ENCODE measurements at regions not wholly inside any gene's neighbourhood (a gene's known extent, or its start where the extent isn't known, plus 50 kb on each side); places are given as distances from the start of the nearest gene placed in this dataset.

DNA sequence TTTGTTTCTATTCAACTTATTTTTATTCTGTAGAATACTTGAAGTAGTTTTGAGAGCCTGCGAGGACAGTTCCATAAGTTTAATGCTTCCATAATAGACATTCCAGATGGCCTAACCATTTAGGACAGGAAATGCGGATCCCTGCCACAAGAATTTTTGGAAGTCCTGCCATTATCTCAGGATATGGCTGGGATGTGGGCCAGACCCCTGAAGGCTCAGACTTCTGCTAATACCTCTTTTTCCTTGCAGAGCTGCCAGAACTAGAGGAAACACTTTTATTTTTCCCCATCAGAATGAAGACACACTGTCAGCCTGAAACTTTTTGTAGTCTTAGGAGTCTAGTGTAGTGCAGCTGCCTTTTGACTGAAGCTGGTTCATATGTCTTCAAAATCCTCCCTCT lies 806.5 kb downstream of the TDRD15 start:
- intact Hi-C loops (cut with micrococcal nuclease) = no loop called here
- no peaks in the 10 kb centered on the region for H3K79me2 ChIP-seq (ENCODE audit: insufficient read depth, low read length)
- BruUV-seq (replicated peaks) = no TSS peak
- H3K9me2 ChIP-seq (ENCODE audit: insufficient read depth) = no peaks in the 10 kb centered on the region
- no peaks in the 10 kb centered on the region for H3K36me3 ChIP-seq (ENCODE audit: control insufficient read depth in 1 of 2, insufficient read depth in 2 of 2, low read length in 2 of 2)
- H3K27ac ChIP-seq (ENCODE audit: low read depth, low read length) = no peak overlapping the region
- H4K20me1 ChIP-seq (ENCODE audit: insufficient read depth) = no peaks in the 10 kb centered on the region
- ChIA-PET CTCF (no interaction called here), POLR2A (no interaction called here), RAD21 (ENCODE audit: low non-redundant PET in 1 of 2, low total read pairs in 2 of 2, uncharacterized antibody in 2 of 2, unreplicated experiment in 2 of 2) (no interaction called here)
- H3K9ac ChIP-seq (ENCODE audit: low read length) = no peak overlapping the region
- ATAC-seq (no peak), DNase-seq (ENCODE audit: low read depth, low spot score) (no peak)
- H3K4me1 ChIP-seq (ENCODE audit: control insufficient read depth in 1 of 2, insufficient read depth in 2 of 2, low read length in 2 of 2) = no peaks in the 10 kb centered on the region
- no peaks in the 10 kb centered on the region for H3K27me3 ChIP-seq (ENCODE audit: insufficient read depth, low read length)
- peaks cover 12 to 20% of the 10 kb centered on the region in 2 experiments; a peak in 2 of 4 replicates for H3K9me3 ChIP-seq (ENCODE audit: control insufficient read depth in 1 of 2, insufficient read depth in 1 of 2, low read depth in 1 of 2, low read length in 2 of 2)
- H3K4me3 ChIP-seq (replicated peaks in 1 of 2; ENCODE audit: low read depth in 1 of 2, low read length in 2 of 2) = no peak overlapping the region
- no peak overlapping the region for H3K4me2 ChIP-seq (ENCODE audit: low read length)
- H2AFZ ChIP-seq (ENCODE audit: low read depth, low read length, poor library complexity, severe bottlenecking) = no peak overlapping the region
- TF ChIP-seq EGR1 (IDR thresholded peaks at IDR 0.05; ENCODE audit: low read depth) (no peak), TCF7L2 (IDR thresholded peaks at IDR 0.05; ENCODE audit: borderline replicate concordance, extremely low read depth, insufficient read depth, insufficient read length) (no peak), ELF1 (IDR thresholded peaks at IDR 0.05; ENCODE audit: borderline replicate concordance, low read depth) (no peak), CBX3 (IDR thresholded peaks at IDR 0.05; ENCODE audit: low read depth) (no peak), EZH2 (IDR thresholded peaks at IDR 0.05) (no peak), SRF (IDR thresholded peaks at IDR 0.05; ENCODE audit: low read depth) (no peak), SIN3A (IDR thresholded peaks at IDR 0.05; ENCODE audit: low read depth) (no peak), JUND (IDR thresholded peaks at IDR 0.05) (no peak), SP1 (IDR thresholded peaks at IDR 0.05; ENCODE audit: low read depth) (no peak), POLR2A (IDR thresholded peaks at IDR 0.05; ENCODE audit: borderline replicate concordance, extremely low read depth, insufficient read depth, insufficient read length) (no peak), POLR2AphosphoS5 (IDR thresholded peaks at IDR 0.05; ENCODE audit: low read depth, low read length) (no peak), CEBPB (IDR thresholded peaks at IDR 0.05; ENCODE audit: low read depth) (no peak), ZFX (IDR thresholded peaks at IDR 0.05) (no peak)
- TF ChIP-seq, protein P1, sequence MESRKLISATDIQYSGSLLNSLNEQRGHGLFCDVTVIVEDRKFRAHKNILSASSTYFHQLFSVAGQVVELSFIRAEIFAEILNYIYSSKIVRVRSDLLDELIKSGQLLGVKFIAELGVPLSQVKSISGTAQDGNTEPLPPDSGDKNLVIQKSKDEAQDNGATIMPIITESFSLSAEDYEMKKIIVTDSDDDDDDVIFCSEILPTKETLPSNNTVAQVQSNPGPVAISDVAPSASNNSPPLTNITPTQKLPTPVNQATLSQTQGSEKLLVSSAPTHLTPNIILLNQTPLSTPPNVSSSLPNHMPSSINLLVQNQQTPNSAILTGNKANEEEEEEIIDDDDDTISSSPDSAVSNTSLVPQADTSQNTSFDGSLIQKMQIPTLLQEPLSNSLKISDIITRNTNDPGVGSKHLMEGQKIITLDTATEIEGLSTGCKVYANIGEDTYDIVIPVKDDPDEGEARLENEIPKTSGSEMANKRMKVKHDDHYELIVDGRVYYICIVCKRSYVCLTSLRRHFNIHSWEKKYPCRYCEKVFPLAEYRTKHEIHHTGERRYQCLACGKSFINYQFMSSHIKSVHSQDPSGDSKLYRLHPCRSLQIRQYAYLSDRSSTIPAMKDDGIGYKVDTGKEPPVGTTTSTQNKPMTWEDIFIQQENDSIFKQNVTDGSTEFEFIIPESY (IDR thresholded peaks at IDR 0.05; ENCODE audit: extremely low read depth, insufficient replicate concordance, low read length) = no peak
- TF ChIP-seq, protein P2, sequence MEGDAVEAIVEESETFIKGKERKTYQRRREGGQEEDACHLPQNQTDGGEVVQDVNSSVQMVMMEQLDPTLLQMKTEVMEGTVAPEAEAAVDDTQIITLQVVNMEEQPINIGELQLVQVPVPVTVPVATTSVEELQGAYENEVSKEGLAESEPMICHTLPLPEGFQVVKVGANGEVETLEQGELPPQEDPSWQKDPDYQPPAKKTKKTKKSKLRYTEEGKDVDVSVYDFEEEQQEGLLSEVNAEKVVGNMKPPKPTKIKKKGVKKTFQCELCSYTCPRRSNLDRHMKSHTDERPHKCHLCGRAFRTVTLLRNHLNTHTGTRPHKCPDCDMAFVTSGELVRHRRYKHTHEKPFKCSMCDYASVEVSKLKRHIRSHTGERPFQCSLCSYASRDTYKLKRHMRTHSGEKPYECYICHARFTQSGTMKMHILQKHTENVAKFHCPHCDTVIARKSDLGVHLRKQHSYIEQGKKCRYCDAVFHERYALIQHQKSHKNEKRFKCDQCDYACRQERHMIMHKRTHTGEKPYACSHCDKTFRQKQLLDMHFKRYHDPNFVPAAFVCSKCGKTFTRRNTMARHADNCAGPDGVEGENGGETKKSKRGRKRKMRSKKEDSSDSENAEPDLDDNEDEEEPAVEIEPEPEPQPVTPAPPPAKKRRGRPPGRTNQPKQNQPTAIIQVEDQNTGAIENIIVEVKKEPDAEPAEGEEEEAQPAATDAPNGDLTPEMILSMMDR (IDR thresholded peaks at IDR 0.05 in 2 of 3, conservative IDR thresholded peaks at IDR 0.05 in 1 of 3; ENCODE audit: borderline replicate concordance in 1 of 3, insufficient read depth in 1 of 3, low read depth in 2 of 3, low read length in 2 of 3) = no peak
- TF ChIP-seq, protein P3, sequence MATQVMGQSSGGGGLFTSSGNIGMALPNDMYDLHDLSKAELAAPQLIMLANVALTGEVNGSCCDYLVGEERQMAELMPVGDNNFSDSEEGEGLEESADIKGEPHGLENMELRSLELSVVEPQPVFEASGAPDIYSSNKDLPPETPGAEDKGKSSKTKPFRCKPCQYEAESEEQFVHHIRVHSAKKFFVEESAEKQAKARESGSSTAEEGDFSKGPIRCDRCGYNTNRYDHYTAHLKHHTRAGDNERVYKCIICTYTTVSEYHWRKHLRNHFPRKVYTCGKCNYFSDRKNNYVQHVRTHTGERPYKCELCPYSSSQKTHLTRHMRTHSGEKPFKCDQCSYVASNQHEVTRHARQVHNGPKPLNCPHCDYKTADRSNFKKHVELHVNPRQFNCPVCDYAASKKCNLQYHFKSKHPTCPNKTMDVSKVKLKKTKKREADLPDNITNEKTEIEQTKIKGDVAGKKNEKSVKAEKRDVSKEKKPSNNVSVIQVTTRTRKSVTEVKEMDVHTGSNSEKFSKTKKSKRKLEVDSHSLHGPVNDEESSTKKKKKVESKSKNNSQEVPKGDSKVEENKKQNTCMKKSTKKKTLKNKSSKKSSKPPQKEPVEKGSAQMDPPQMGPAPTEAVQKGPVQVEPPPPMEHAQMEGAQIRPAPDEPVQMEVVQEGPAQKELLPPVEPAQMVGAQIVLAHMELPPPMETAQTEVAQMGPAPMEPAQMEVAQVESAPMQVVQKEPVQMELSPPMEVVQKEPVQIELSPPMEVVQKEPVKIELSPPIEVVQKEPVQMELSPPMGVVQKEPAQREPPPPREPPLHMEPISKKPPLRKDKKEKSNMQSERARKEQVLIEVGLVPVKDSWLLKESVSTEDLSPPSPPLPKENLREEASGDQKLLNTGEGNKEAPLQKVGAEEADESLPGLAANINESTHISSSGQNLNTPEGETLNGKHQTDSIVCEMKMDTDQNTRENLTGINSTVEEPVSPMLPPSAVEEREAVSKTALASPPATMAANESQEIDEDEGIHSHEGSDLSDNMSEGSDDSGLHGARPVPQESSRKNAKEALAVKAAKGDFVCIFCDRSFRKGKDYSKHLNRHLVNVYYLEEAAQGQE (IDR thresholded peaks at IDR 0.05; ENCODE audit: low read depth) = no peak
- TF ChIP-seq, protein P4, sequence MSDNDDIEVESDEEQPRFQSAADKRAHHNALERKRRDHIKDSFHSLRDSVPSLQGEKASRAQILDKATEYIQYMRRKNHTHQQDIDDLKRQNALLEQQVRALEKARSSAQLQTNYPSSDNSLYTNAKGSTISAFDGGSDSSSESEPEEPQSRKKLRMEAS (IDR thresholded peaks at IDR 0.05) = no peak
